ENCODE measurements at regions not wholly inside any gene's neighbourhood (a gene's known extent, or its start where the extent isn't known, plus 50 kb on each side); places are given as distances from the start of the nearest gene placed in this dataset.

- Mint-ChIP-seq H3K27me3 (no peaks in the 10 kb centered on the region), H3K4me1 (no peaks in the 10 kb centered on the region), H3K4me3 (no peak overlapping the region), H3K36me3 (ENCODE audit: low read depth) (no peaks in the 10 kb centered on the region), H3K9me3 (no peaks in the 10 kb centered on the region), H3K27ac (no peak overlapping the region)
- intact Hi-C loops (cut with micrococcal nuclease): no loop called here
- DNase-seq (no peak), ATAC-seq (ENCODE audit: low read depth) (no peak)
- ChIA-PET POLR2A (no interaction called here), CTCF (no interaction called here)
- TF ChIP-seq CTCF (IDR thresholded peaks at IDR 0.05): no peak
Measured at GRCh38 chr6:47908271-47908670, 126.4 kb downstream of the OPN5 start.

- intact Hi-C loops (cut with micrococcal nuclease): no loop called here
- Mint-ChIP-seq H3K9me3 (no peaks in the 10 kb centered on the region), H3K27me3 (no peaks in the 10 kb centered on the region), H3K4me3 (no peak overlapping the region), H3K27ac (no peak overlapping the region), H3K36me3 (ENCODE audit: low read depth) (no peaks in the 10 kb centered on the region), H3K4me1 (no peaks in the 10 kb centered on the region)
- DNase-seq: no peak
- ATAC-seq (ENCODE audit: low read depth): no peak
- ChIA-PET CTCF (no interaction called here), POLR2A (no interaction called here)
- no peak for TF ChIP-seq CTCF (IDR thresholded peaks at IDR 0.05)
Measured at GRCh38 chr6:47905717-47906116, 123.9 kb downstream of the OPN5 start.

GRCh38 chr6:47897247-47897646 is 115.4 kb downstream of the OPN5 start:
- ATAC-seq (ENCODE audit: low read depth): no peak
- intact Hi-C loops (cut with micrococcal nuclease): no loop called here
- H3K9me3 Mint-ChIP-seq: peaks cover 4% of the 10 kb centered on the region
- DNase-seq: no peak
- H3K36me3 Mint-ChIP-seq (ENCODE audit: low read depth): no peaks in the 10 kb centered on the region
- TF ChIP-seq CTCF (IDR thresholded peaks at IDR 0.05): no peak
- no peaks in the 10 kb centered on the region for H3K4me1 Mint-ChIP-seq
- CTCF ChIA-PET: no interaction called here
- H3K4me3 Mint-ChIP-seq: no peak overlapping the region
- no peaks in the 10 kb centered on the region for H3K27me3 Mint-ChIP-seq
- H3K27ac Mint-ChIP-seq: no peak overlapping the region
- POLR2A ChIA-PET: no interaction called here

DNA sequence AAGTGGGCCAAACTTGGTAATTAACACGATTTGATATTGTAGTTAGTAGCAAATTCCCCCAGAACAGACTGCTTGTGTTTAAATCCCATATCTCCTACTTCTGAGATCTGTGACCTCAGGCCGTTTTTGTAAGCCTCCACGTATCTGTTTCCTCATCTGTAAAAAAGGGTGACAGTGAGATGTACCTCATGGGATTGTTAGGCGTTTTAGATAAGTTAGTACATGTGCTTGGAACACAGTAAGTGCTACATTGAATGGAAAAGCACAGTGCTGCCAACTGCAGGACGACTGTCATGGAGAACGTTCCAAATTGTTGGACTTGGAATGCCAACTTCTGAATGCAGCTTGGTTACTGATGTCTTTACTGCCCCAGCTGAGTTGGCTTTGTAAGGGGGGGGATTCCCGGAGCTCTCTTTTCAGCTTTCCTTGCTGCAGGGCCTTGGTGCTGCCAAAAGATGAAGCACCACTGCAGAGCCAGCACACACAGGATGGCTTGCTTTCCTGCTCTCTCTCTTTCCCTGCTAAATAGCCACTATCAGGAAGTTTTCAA is 108.6 kb downstream of the OPN5 start:
- Mint-ChIP-seq H3K36me3 (ENCODE audit: low read depth) (no peaks in the 10 kb centered on the region), H3K4me1 (no peaks in the 10 kb centered on the region), H3K27me3 (peaks cover 2% of the 10 kb centered on the region), H3K4me3 (no peak overlapping the region), H3K27ac (no peak overlapping the region), H3K9me3 (no peaks in the 10 kb centered on the region)
- DNase-seq (no peak), ATAC-seq (ENCODE audit: low read depth) (no peak)
- intact Hi-C loops (cut with micrococcal nuclease): no loop called here
- ChIA-PET POLR2A (no interaction called here), CTCF (interaction anchor here (0.7 kb wide), 1 partner anchor 102 kb away, joined by 4 read pairs; no protein-coding TSS in a partner anchor)
- TF ChIP-seq CTCF (IDR thresholded peaks at IDR 0.05): no peak

DNA sequence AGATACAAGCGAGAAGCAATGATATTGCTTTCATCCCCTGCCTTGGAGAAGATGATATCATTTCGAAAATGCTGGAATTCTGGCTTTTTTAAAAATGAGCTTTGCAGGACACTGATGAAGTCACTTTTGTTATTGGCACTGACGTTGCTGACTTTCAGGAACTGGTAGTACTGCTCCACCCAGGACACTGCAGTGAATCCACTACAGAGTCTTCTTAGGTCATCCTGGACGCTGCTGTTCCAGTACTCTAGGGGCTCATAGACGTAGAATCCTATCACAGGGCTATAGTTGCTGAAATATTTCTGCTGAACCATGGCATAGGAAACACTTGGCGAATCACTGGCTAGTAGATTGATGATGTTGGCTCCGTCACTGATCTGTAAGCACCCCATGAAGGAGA is 97.2 kb downstream of the OPN5 start:
- POLR2A ChIA-PET: no interaction called here
- DNase-seq: no peak
- Mint-ChIP-seq H3K4me1 (no peaks in the 10 kb centered on the region), H3K4me3 (no peak overlapping the region), H3K36me3 (ENCODE audit: low read depth) (no peaks in the 10 kb centered on the region), H3K9me3 (no peaks in the 10 kb centered on the region), H3K27ac (no peak overlapping the region), H3K27me3 (no peaks in the 10 kb centered on the region)
- CTCF ChIA-PET: no interaction called here
- intact Hi-C loops (cut with micrococcal nuclease): no loop called here
- no peak for TF ChIP-seq CTCF (IDR thresholded peaks at IDR 0.05)
- ATAC-seq (ENCODE audit: low read depth): no peak

All from activated B cell treated with CpG ODN at 0.5 μM for 24 hours (primary cell).